Liver (tissue), 7 donors: ENCODE measurements at regions not wholly inside any gene's neighbourhood (a gene's known extent, or its start where the extent isn't known, plus 50 kb on each side); places are given as distances from the start of the nearest gene placed in this dataset.

Experiments
- DNase-seq: peaks from one replicate; pipeline ENCODE4 v3.0.0-alpha.2; 2017; ENCODE audit warnings: low spot score
- H3K27ac ChIP-seq, 2 donors: one replicate each; pipeline ENCODE4 v1.7.0; 2013; ENCODE audit warnings: inconsistent platforms in 2 of 2, low read length in 2 of 2, control low read depth in 1 of 2, low read depth in 1 of 2, mild to moderate bottlenecking in 1 of 2
- H3K27me3 ChIP-seq, 4 donors: one replicate each; pipeline versions ENCODE4 v1.6.1 to v1.7.0; 2013; ENCODE audit warnings: low read length in 3 of 4, inconsistent platforms in 1 of 4, mild to moderate bottlenecking in 1 of 4, moderate library complexity in 1 of 4; ENCODE audit not compliant: control insufficient read depth in 4 of 4, insufficient read depth in 4 of 4
- H3K36me3 ChIP-seq, 4 donors: one replicate each; pipeline versions ENCODE4 v1.6.1 to v1.7.0; 2013; ENCODE audit warnings: low read length in 3 of 4, mild to moderate bottlenecking in 3 of 4, low read depth in 1 of 4, moderate library complexity in 1 of 4; ENCODE audit not compliant: control insufficient read depth in 4 of 4, insufficient read depth in 3 of 4
- H3K4me1 ChIP-seq, 4 donors: one replicate each; pipeline versions ENCODE4 v1.6.1 to v1.7.0; 2013; ENCODE audit warnings: low read length in 3 of 4, mild to moderate bottlenecking in 3 of 4, moderate library complexity in 1 of 4; ENCODE audit not compliant: control insufficient read depth in 4 of 4, insufficient read depth in 4 of 4
- H3K4me3 ChIP-seq, 3 donors: one replicate each; pipeline versions ENCODE4 v1.6.1 to v1.7.0; 2013; ENCODE audit warnings: low read length in 3 of 3, control low read depth in 1 of 3, low read depth in 1 of 3, mild to moderate bottlenecking in 1 of 3
- H3K9ac ChIP-seq, 2 donors: one replicate each; pipeline ENCODE4 v1.7.0; 2013; ENCODE audit warnings: low read length in 2 of 2, mild to moderate bottlenecking in 2 of 2, moderate library complexity in 2 of 2, control low read depth in 1 of 2, low read depth in 1 of 2
- H3K9me3 ChIP-seq, 4 donors: one replicate each; pipeline versions ENCODE4 v1.6.1 to v1.7.0; 2013; ENCODE audit warnings: low read length in 3 of 4; ENCODE audit not compliant: control insufficient read depth in 4 of 4
- ATF3 ChIP-seq: IDR thresholded peaks from 2 replicates; pipeline ENCODE4 v1.6.1; 2016; ENCODE audit warnings: antibody characterized with exemption
- EGR1 ChIP-seq, 2 donors: IDR thresholded peaks; 2 replicates each; pipeline ENCODE4 v1.6.1; 2016 to 2018; ENCODE audit warnings: antibody characterized with exemption in 2 of 2, low read depth in 2 of 2
- FOXA2 ChIP-seq: IDR thresholded peaks from 2 replicates; pipeline ENCODE4 v1.6.1; 2016; ENCODE audit warnings: antibody characterized with exemption
- GABPA ChIP-seq, 2 donors: IDR thresholded peaks in 1 of 2; conservative IDR thresholded peaks in 1 of 2; 2 replicates each; pipeline ENCODE4 v1.6.1; 2016; ENCODE audit warnings: antibody characterized with exemption in 2 of 2, mild to moderate bottlenecking in 1 of 2, moderate library complexity in 1 of 2
- HNF4A ChIP-seq, 2 donors: conservative IDR thresholded peaks; 2 replicates each; pipeline ENCODE4 v1.6.1; 2016; ENCODE audit warnings: antibody characterized with exemption in 2 of 2, mild to moderate bottlenecking in 2 of 2
- HNF4G ChIP-seq: IDR thresholded peaks from 2 replicates; pipeline ENCODE4 v1.6.1; 2016; ENCODE audit warnings: antibody characterized with exemption
- MAX ChIP-seq: IDR thresholded peaks from 2 replicates; pipeline ENCODE4 v1.6.1; 2016; ENCODE audit warnings: antibody characterized with exemption
- NR2F2 ChIP-seq: IDR thresholded peaks from 2 replicates; pipeline ENCODE4 v1.6.1; 2016; ENCODE audit warnings: antibody characterized with exemption
- RAD21 ChIP-seq, 2 donors: IDR thresholded peaks; 2 replicates each; pipeline ENCODE4 v1.6.1; 2016; ENCODE audit warnings: antibody characterized with exemption in 2 of 2, mild to moderate bottlenecking in 2 of 2
- REST ChIP-seq: IDR thresholded peaks from 2 replicates; pipeline ENCODE4 v1.6.1; 2016; ENCODE audit warnings: antibody characterized with exemption, mild to moderate bottlenecking
- RXRA ChIP-seq, 2 donors: IDR thresholded peaks; 2 replicates each; pipeline ENCODE4 v1.6.1; 2017 to 2018; ENCODE audit warnings: antibody characterized with exemption in 2 of 2, mild to moderate bottlenecking in 1 of 2
- SP1 ChIP-seq: IDR thresholded peaks from 2 replicates; pipeline ENCODE4 v1.6.1; 2018; ENCODE audit warnings: antibody characterized with exemption, mild to moderate bottlenecking
- TAF1 ChIP-seq: conservative IDR thresholded peaks from 2 replicates; pipeline ENCODE4 v1.6.1; 2016; ENCODE audit warnings: antibody characterized with exemption, mild to moderate bottlenecking
- YY1 ChIP-seq: IDR thresholded peaks from 2 replicates; pipeline ENCODE4 v1.6.1; 2016; ENCODE audit warnings: antibody characterized with exemption, mild to moderate bottlenecking
- WGBS: extraction: QIAGEN DNeasy Blood & Tissue Kit; methylation state at CpG from one replicate; pipeline ENCODE4 v1.1.7; 2013; 5-methylcytosine and 5-hydroxymethylcytosine counted together
- donor health status: healthy.
- donor health status: healthy.
- donor health status: healthy.
- donor health status: healthy.

- TF ChIP-seq REST (no peak), HNF4G (no peak), YY1 (no peak)
- no peak for DNase-seq
- H3K4me1 ChIP-seq, result peaks cover 0 to 3% (median 1%) of the 10 kb centered on the region in 4 donors
These were observed 110.9 kb upstream of the BMP2K start for GRCh38 chr4:78665216-78665770.

GRCh38 chr4:78666830-78667258 lies 109.3 kb upstream of the BMP2K start:
- H3K36me3 ChIP-seq, result no peaks in the 10 kb centered on the region
- H3K27me3 ChIP-seq, result no peaks in the 10 kb centered on the region
- TF ChIP-seq FOXA2, result no peak
- TF ChIP-seq YY1, result no peak
- TF ChIP-seq ATF3, result no peak
- TF ChIP-seq REST, result no peak
- WGBS, result 70% methylated on average over 3 of the region's 3 CpGs
- no peaks in the 10 kb centered on the region for H3K9me3 ChIP-seq
- DNase-seq, result no peak
- no peak overlapping the region for H3K27ac ChIP-seq
- H3K4me1 ChIP-seq, result peaks cover 0 to 3% (median 1%) of the 10 kb centered on the region in 4 donors
- H3K4me3 ChIP-seq, result no peak overlapping the region
- no peak overlapping the region for H3K9ac ChIP-seq

More at GRCh38 chr4:78665216-78665770, 110.9 kb upstream of the BMP2K start:
- no peaks in the 10 kb centered on the region for H3K36me3 ChIP-seq
- no peak overlapping the region for H3K4me3 ChIP-seq
- no peak overlapping the region for H3K9ac ChIP-seq
- H3K27ac ChIP-seq, result no peak overlapping the region
- H3K9me3 ChIP-seq, result no peaks in the 10 kb centered on the region
- no peaks in the 10 kb centered on the region for H3K27me3 ChIP-seq

- Histone ChIP-seq H3K4me1 (peaks cover 0 to under 1% (median under 1%) of the 10 kb centered on the region in 4 donors), H3K4me3 (no peak overlapping the region), H3K36me3 (no peaks in the 10 kb centered on the region), H3K9ac (no peak overlapping the region), H3K27ac (no peak overlapping the region), H3K27me3 (no peaks in the 10 kb centered on the region), H3K9me3 (no peaks in the 10 kb centered on the region)
- DNase-seq, result no peak
- WGBS, result 86% methylated on average over 3 of the region's 3 CpGs
- TF ChIP-seq HNF4G (no peak), HNF4A (conservative IDR thresholded peaks at IDR 0.05) (no peak), MAX (no peak), NR2F2 (no peak), ATF3 (no peak), YY1 (no peak), RAD21 (IDR thresholded peaks at IDR 0.05) (no peak), RXRA (IDR thresholded peaks at IDR 0.05) (no peak), TAF1 (no peak), SP1 (no peak), GABPA (IDR thresholded peaks at IDR 0.05 in 1 of 2, conservative IDR thresholded peaks at IDR 0.05 in 1 of 2) (no peak), EGR1 (IDR thresholded peaks at IDR 0.05; ENCODE audit: low read depth in 2 of 2) (no peak), REST (no peak)
These were observed 108.8 kb upstream of the BMP2K start for GRCh38 chr4:78667325-78667724.
